Activated gamma-delta T cell treated with Interleukin-2 at 50 U/mL for 16 hours (primary cell): ENCODE measurements at regions not wholly inside any gene's neighbourhood (a gene's known extent, or its start where the extent isn't known, plus 50 kb on each side); places are given as distances from the start of the nearest gene placed in this dataset.
"Not testable (repeated sequence)": the region's sequence is repeated elsewhere in the genome, so short reads cannot be mapped to it uniquely, and the experiment has no call there.

ENCODE experiments used
- DNase-seq: peaks from one replicate; pipeline ENCODE4 v3.0.0-alpha.2; 2020

- no peak for DNase-seq
Observed at GRCh38 chr10:94232711-94233383, 129.9 kb downstream of the NOC3L start.

GRCh38 chr10:94235461-94235860, 127.3 kb downstream of the NOC3L start:
- no peak for DNase-seq

GRCh38 chr10:94238006-94238617, 124.6 kb downstream of the NOC3L start:
- DNase-seq: no peak

- no peak for DNase-seq
Observed at GRCh38 chr10:94239696-94240095, 123.0 kb downstream of the NOC3L start.

- no peak for DNase-seq
Observed at GRCh38 chr10:94240491-94240890, 122.2 kb downstream of the NOC3L start.

- DNase-seq: no peak
Observed at GRCh38 chr10:94240901-94241300, 121.8 kb downstream of the NOC3L start.

- no peak for DNase-seq
Observed at GRCh38 chr10:94251098-94251497, 111.6 kb downstream of the NOC3L start.

- no peak for DNase-seq
Observed at GRCh38 chr10:94251568-94251967, 111.2 kb downstream of the NOC3L start.

- DNase-seq: not testable (repeated sequence)
Observed at GRCh38 chr10:94257407-94257806, 105.3 kb downstream of the NOC3L start.

GRCh38 chr10:94260455-94260854, 102.3 kb downstream of the NOC3L start:
- no peak for DNase-seq

- no peak for DNase-seq
Observed at GRCh38 chr10:94264085-94264484, 98.7 kb downstream of the NOC3L start.

GRCh38 chr10:94266091-94266490, 96.6 kb downstream of the NOC3L start:
- DNase-seq: no peak

- DNase-seq: no peak
Observed at GRCh38 chr10:94268652-94269051, 94.1 kb downstream of the NOC3L start.

- no peak for DNase-seq
Observed at GRCh38 chr10:94274142-94274787, 88.5 kb downstream of the NOC3L start.

GRCh38 chr10:94276140-94276539, 86.6 kb downstream of the NOC3L start:
- DNase-seq: no peak

- no peak for DNase-seq
Observed at GRCh38 chr10:94277450-94277849, 85.3 kb downstream of the NOC3L start.

- peak; percentile 40 for DNase-seq
Observed at GRCh38 chr10:94279835-94280709, 82.7 kb downstream of the NOC3L start.

GRCh38 chr10:94281654-94282053, 81.1 kb downstream of the NOC3L start:
- DNase-seq: no peak

GRCh38 chr10:94282369-94282768, 80.4 kb downstream of the NOC3L start:
- no peak for DNase-seq
